ENCODE measurements at regions not wholly inside any gene's neighbourhood (a gene's known extent, or its start where the extent isn't known, plus 50 kb on each side); places are given as distances from the start of the nearest gene placed in this dataset.

DNA sequence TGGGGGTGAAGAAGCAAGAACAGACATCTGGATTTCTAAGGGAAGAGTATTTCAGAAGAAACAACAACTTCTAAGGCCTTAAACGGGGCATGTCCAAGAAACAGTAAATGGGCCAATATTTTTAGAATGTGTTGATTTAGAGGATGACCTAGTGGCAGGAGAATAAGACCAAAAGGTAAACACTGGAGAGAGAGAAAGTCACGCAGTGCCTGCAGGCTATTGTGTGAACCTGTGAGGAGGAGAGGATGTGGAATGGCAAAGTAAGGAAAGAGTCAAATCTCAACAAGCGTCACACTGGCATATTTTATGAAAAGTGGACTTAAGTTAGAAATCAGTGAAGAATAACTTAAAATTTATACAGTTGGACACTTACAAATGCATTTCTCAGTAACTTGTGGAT lies 78.1 kb upstream of the EGFR start (continued):
- TF ChIP-seq DPF2 (IDR thresholded peaks at IDR 0.05) (no peak), ZNF24 (IDR thresholded peaks at IDR 0.05) (no peak), NR2C1 (IDR thresholded peaks at IDR 0.05) (no peak), ZBED1 (IDR thresholded peaks at IDR 0.05; ENCODE audit: borderline replicate concordance) (no peak), FOXM1 (IDR thresholded peaks at IDR 0.05; ENCODE audit: low read depth, low read length) (no peak), RELA (IDR thresholded peaks at IDR 0.05; ENCODE audit: borderline replicate concordance, partially characterized antibody) (no peak)

DNA sequence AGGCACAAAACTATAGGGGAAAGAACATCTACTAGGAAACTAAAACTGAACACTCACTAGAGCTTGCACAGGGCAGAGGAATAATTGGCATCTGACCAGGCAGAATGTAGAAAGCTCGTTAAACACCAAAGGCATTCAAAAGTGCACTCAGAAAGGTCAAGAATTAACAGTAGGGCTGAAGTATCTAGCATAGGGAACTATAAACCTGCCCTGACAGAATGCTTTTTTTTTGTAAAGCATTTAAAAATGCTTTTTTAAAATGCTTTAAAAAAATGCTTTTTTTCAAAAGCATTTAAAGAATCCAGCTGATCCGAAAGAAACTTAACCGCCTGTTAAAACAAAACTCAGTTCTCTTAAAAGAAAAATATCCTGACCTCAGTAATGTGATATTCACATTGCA lies 74.6 kb upstream of the EGFR start:
- no peak overlapping the region for H3K4me3 ChIP-seq
- no peak overlapping the region for H3K4me2 ChIP-seq (ENCODE audit: control insufficient read depth, insufficient read depth)
- H3K27ac ChIP-seq (ENCODE audit: control insufficient read depth, insufficient read depth), result no peak overlapping the region
- no peak overlapping the region for H3K9ac ChIP-seq (ENCODE audit: control insufficient read depth, insufficient read depth, low read length)
- no peaks in the 10 kb centered on the region for H3K79me2 ChIP-seq (ENCODE audit: control insufficient read depth, insufficient read depth, low read length)
- ATAC-seq (no peak), DNase-seq (ENCODE audit: low read depth, low spot score) (no peak), FAIRE-seq (no peak)
- no peak overlapping the region for H2AFZ ChIP-seq (ENCODE audit: control insufficient read depth, low read depth, low read length)
- H3K36me3 ChIP-seq (ENCODE audit: control insufficient read depth in 2 of 2, insufficient read depth in 2 of 2, low read length in 1 of 2), result no peaks in the 10 kb centered on the region
- no peaks in the 10 kb centered on the region for H3K27me3 ChIP-seq (replicated peaks in 1 of 2; ENCODE audit: control insufficient read depth in 2 of 2, insufficient read depth in 2 of 2, low read length in 1 of 2)
- no peaks in the 10 kb centered on the region for H3K4me1 ChIP-seq (ENCODE audit: control insufficient read depth, insufficient read depth, low read length)
- intact Hi-C loops (cut with micrococcal nuclease; ENCODE audit: unreplicated experiment), result no loop called here
- in situ Hi-C loops (cut with MboI), result no loop called here
- CTCF ChIA-PET, result interaction anchor here (0.6 kb wide), 1 partner anchor 9 kb away, joined by 4 read pairs; no protein-coding TSS in a partner anchor
- RAD21 ChIA-PET (ENCODE audit: unreplicated experiment), result no interaction called here
- no TSS peak for BruUV-seq (replicated peaks)
- SMC1A ChIA-PET (ENCODE audit: uncharacterized antibody, unreplicated experiment), result no interaction called here
- 49% methylated on average over 3 of the region's 3 CpGs for WGBS (ENCODE audit: insufficient coverage, insufficient replicate concordance, low lambda C conversion rate, missing lambda C conversion rate)
- no peaks in the 10 kb centered on the region for H3K9me3 ChIP-seq (replicated peaks; ENCODE audit: control insufficient read depth, insufficient read depth, low read length)
- H4K20me1 ChIP-seq (ENCODE audit: control insufficient read depth, insufficient read depth), result no peaks in the 10 kb centered on the region
- POLR2A ChIA-PET, result no interaction called here
- TF ChIP-seq HDAC2 (IDR thresholded peaks at IDR 0.05) (no peak), SIX5 (IDR thresholded peaks at IDR 0.05; ENCODE audit: low read depth, low read length, severe bottlenecking) (no peak), CBX5 (IDR thresholded peaks at IDR 0.05; ENCODE audit: low read depth) (no peak), HCFC1 (IDR thresholded peaks at IDR 0.05; ENCODE audit: low read length) (no peak), CREB1 (IDR thresholded peaks at IDR 0.05; ENCODE audit: low read depth) (no peak), RELA (IDR thresholded peaks at IDR 0.05; ENCODE audit: borderline replicate concordance, partially characterized antibody) (no peak), YY1 (IDR thresholded peaks at IDR 0.05; ENCODE audit: low read depth, low read length) (no peak), RAD51 (IDR thresholded peaks at IDR 0.05) (no peak), ZNF384 (IDR thresholded peaks at IDR 0.05; ENCODE audit: borderline replicate concordance, low read depth, low read length) (no peak), FOXK2 (IDR thresholded peaks at IDR 0.05) (no peak), STAT3 (IDR thresholded peaks at IDR 0.05; ENCODE audit: low read depth, low read length) (no peak), ZNF622 (IDR thresholded peaks at IDR 0.05) (no peak), NFXL1 (IDR thresholded peaks at IDR 0.05; ENCODE audit: borderline replicate concordance) (no peak), IRF4 (IDR thresholded peaks at IDR 0.05; ENCODE audit: low read depth, low read length) (no peak)
- TF ChIP-seq, protein P1, sequence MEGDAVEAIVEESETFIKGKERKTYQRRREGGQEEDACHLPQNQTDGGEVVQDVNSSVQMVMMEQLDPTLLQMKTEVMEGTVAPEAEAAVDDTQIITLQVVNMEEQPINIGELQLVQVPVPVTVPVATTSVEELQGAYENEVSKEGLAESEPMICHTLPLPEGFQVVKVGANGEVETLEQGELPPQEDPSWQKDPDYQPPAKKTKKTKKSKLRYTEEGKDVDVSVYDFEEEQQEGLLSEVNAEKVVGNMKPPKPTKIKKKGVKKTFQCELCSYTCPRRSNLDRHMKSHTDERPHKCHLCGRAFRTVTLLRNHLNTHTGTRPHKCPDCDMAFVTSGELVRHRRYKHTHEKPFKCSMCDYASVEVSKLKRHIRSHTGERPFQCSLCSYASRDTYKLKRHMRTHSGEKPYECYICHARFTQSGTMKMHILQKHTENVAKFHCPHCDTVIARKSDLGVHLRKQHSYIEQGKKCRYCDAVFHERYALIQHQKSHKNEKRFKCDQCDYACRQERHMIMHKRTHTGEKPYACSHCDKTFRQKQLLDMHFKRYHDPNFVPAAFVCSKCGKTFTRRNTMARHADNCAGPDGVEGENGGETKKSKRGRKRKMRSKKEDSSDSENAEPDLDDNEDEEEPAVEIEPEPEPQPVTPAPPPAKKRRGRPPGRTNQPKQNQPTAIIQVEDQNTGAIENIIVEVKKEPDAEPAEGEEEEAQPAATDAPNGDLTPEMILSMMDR (IDR thresholded peaks at IDR 0.05 in 2 of 3, conservative IDR thresholded peaks at IDR 0.05 in 1 of 3; ENCODE audit: control insufficient read depth in 2 of 3, extremely low read depth in 1 of 3, insufficient read depth in 1 of 3, low read depth in 3 of 3, low read length in 3 of 3), result no peak
- TF ChIP-seq, protein P2, sequence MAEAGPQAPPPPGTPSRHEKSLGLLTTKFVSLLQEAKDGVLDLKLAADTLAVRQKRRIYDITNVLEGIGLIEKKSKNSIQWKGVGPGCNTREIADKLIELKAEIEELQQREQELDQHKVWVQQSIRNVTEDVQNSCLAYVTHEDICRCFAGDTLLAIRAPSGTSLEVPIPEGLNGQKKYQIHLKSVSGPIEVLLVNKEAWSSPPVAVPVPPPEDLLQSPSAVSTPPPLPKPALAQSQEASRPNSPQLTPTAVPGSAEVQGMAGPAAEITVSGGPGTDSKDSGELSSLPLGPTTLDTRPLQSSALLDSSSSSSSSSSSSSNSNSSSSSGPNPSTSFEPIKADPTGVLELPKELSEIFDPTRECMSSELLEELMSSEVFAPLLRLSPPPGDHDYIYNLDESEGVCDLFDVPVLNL (IDR thresholded peaks at IDR 0.05; ENCODE audit: low read depth, low read length), result no peak
- TF ChIP-seq, protein P3, sequence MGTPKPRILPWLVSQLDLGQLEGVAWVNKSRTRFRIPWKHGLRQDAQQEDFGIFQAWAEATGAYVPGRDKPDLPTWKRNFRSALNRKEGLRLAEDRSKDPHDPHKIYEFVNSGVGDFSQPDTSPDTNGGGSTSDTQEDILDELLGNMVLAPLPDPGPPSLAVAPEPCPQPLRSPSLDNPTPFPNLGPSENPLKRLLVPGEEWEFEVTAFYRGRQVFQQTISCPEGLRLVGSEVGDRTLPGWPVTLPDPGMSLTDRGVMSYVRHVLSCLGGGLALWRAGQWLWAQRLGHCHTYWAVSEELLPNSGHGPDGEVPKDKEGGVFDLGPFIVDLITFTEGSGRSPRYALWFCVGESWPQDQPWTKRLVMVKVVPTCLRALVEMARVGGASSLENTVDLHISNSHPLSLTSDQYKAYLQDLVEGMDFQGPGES (IDR thresholded peaks at IDR 0.05), result no peak
